Panc1 (cell line): ENCODE measurements at regions not wholly inside any gene's neighbourhood (a gene's known extent, or its start where the extent isn't known, plus 50 kb on each side); places are given as distances from the start of the nearest gene placed in this dataset.

ENCODE experiments used
- ATAC-seq: fragments of 200-7000 bp; cut with Tn5 transposase; 2 replicates; pipeline ENCODE4 v1.9.1; 2020; ENCODE audit warnings: mild to moderate bottlenecking, moderate library complexity
- BruUV-seq: library from RNA; stranded (reverse); fragments of 400-500 nt; replicated peaks from 2 replicates; lab custom pipeline; 2021; lab: Mats Ljungman, UMichigan
- CTCF ChIA-PET: fragments of 300-600 bp; sonication (Branson Sonifier 250); formaldehyde crosslinking; loops from one replicate; lab custom pipeline; 2022; ENCODE audit warnings: antibody characterized with exemption; lab: Charles Lee
- POLR2A ChIA-PET: fragments of 300-600 bp; sonication (Branson Sonifier 250); formaldehyde crosslinking; loops from one replicate; lab custom pipeline; 2022; ENCODE audit warnings: antibody characterized with exemption; lab: Charles Lee
- DNase-seq: peaks from one replicate; pipeline ENCODE4 v3.0.0-alpha.2; 2010; ENCODE audit warnings: low read depth, low spot score
- H3K27ac ChIP-seq: 2 replicates; pipeline ENCODE4 v1.5.1; 2011; ENCODE audit warnings: mild to moderate bottlenecking, low read length, inconsistent platforms
- H3K27me3 ChIP-seq: fragments of 200-500 bp; sonication (Bioruptor generic); 2 replicates; pipeline ENCODE4 v1.6.0; 2014; ENCODE audit warnings: low read length, inconsistent platforms; ENCODE audit not compliant: control insufficient read depth, insufficient read depth
- H3K36me3 ChIP-seq: fragments of 200-500 bp; sonication (Bioruptor generic); 2 replicates; pipeline ENCODE4 v1.5.1; 2014; ENCODE audit warnings: inconsistent platforms, mild to moderate bottlenecking, low read length, moderate library complexity; ENCODE audit not compliant: control insufficient read depth, insufficient read depth
- H3K4me1 ChIP-seq: 2 replicates; pipeline ENCODE4 v1.5.1; 2011; ENCODE audit warnings: inconsistent platforms, mild to moderate bottlenecking, low read length, moderate library complexity; ENCODE audit not compliant: control insufficient read depth, insufficient read depth
- H3K4me3 ChIP-seq, 2 experiments: 2 replicates each; pipeline ENCODE4 v1.5.1; 2011 to 2012; ENCODE audit warnings: low read depth in 2 of 2, low read length in 2 of 2, mild to moderate bottlenecking in 2 of 2, inconsistent platforms in 1 of 2, moderate library complexity in 1 of 2
- H3K9me3 ChIP-seq: fragments of 200-500 bp; sonication (Bioruptor generic); 2 replicates; pipeline ENCODE4 v1.5.1; 2014; ENCODE audit warnings: low read depth, mild to moderate bottlenecking, inconsistent platforms, low read length, moderate library complexity; ENCODE audit not compliant: control insufficient read depth, insufficient read depth
- POLR2AphosphoS5 ChIP-seq: IDR thresholded peaks from 2 replicates; pipeline ENCODE4 v1.6.1; 2012; ENCODE audit warnings: mild to moderate bottlenecking, low read depth, low read length, moderate library complexity
- REST ChIP-seq, 2 experiments: IDR thresholded peaks; 2 replicates each; pipeline ENCODE4 v1.6.1; 2011 to 2012; ENCODE audit warnings: low read depth in 2 of 2, control low read depth in 1 of 2, low read length in 1 of 2, mild to moderate bottlenecking in 1 of 2, moderate library complexity in 1 of 2; ENCODE audit not compliant: insufficient read depth in 1 of 2
- SIN3A ChIP-seq: IDR thresholded peaks from 2 replicates; pipeline ENCODE4 v1.6.1; 2012; ENCODE audit warnings: low read depth, mild to moderate bottlenecking, low read length, moderate library complexity, borderline replicate concordance; ENCODE audit not compliant: insufficient read depth
- TCF7L2 ChIP-seq: IDR thresholded peaks from 2 replicates; pipeline ENCODE4 v1.6.1; 2011; ENCODE audit warnings: mild to moderate bottlenecking, low read depth, low read length, inconsistent platforms
- in situ Hi-C: cut with HindIII; loops from 2 replicates; pipeline ENCODE4 v1.10.0; 2016; ENCODE audit warnings: low sequenced_read_pairs, low pct_unique_long_range_greater_than_20kb
- intact Hi-C: fragments of 100-400 bp; cut with micrococcal nuclease; formaldehyde crosslinking; loops from one replicate; pipeline ENCODE4 v1.10.0; 2022; ENCODE audit not compliant: unreplicated experiment
- TF ChIP-seq, protein P1 (sequence below): fragments of 450-650 bp; IDR thresholded peaks from 2 replicates; pipeline ENCODE4 v1.5.1; 2017; ENCODE audit warnings: mild to moderate bottlenecking

GRCh38 chr2:183665425-183665824 lies 541.2 kb downstream of the NUP35 start:
- Histone ChIP-seq H3K27me3 (no peaks in the 10 kb centered on the region), H3K27ac (no peak overlapping the region), H3K36me3 (no peaks in the 10 kb centered on the region), H3K4me1 (no peaks in the 10 kb centered on the region), H3K4me3 (no peak overlapping the region), H3K9me3 (no peaks in the 10 kb centered on the region)
- in situ Hi-C loops = no loop called here
- no peak for ATAC-seq
- intact Hi-C loops = no loop called here
- BruUV-seq = no TSS peak
- POLR2A ChIA-PET = no interaction called here
- TF ChIP-seq TCF7L2 (no peak), POLR2AphosphoS5 (no peak), REST (IDR thresholded peaks at IDR 0.05; ENCODE audit: insufficient read depth in 1 of 2, low read depth in 2 of 2, low read length in 1 of 2) (no peak), SIN3A (no peak)
- TF ChIP-seq, protein P1, sequence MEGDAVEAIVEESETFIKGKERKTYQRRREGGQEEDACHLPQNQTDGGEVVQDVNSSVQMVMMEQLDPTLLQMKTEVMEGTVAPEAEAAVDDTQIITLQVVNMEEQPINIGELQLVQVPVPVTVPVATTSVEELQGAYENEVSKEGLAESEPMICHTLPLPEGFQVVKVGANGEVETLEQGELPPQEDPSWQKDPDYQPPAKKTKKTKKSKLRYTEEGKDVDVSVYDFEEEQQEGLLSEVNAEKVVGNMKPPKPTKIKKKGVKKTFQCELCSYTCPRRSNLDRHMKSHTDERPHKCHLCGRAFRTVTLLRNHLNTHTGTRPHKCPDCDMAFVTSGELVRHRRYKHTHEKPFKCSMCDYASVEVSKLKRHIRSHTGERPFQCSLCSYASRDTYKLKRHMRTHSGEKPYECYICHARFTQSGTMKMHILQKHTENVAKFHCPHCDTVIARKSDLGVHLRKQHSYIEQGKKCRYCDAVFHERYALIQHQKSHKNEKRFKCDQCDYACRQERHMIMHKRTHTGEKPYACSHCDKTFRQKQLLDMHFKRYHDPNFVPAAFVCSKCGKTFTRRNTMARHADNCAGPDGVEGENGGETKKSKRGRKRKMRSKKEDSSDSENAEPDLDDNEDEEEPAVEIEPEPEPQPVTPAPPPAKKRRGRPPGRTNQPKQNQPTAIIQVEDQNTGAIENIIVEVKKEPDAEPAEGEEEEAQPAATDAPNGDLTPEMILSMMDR = no peak
- CTCF ChIA-PET = no interaction called here
- DNase-seq = no peak

- H3K27ac ChIP-seq = no peak overlapping the region
- ATAC-seq (no peak), DNase-seq (no peak)
- H3K36me3 ChIP-seq = no peaks in the 10 kb centered on the region
- ChIA-PET CTCF (no interaction called here), POLR2A (no interaction called here)
- H3K4me3 ChIP-seq = no peak overlapping the region
- in situ Hi-C loops = no loop called here
- no TSS peak for BruUV-seq
- H3K9me3 ChIP-seq = no peaks in the 10 kb centered on the region
- TF ChIP-seq TCF7L2 = no peak
- TF ChIP-seq, protein P1 = no peak
- no peak for TF ChIP-seq POLR2AphosphoS5
- TF ChIP-seq REST (IDR thresholded peaks at IDR 0.05; ENCODE audit: insufficient read depth in 1 of 2, low read depth in 2 of 2, low read length in 1 of 2) = no peak
- no peak for TF ChIP-seq SIN3A
- no peaks in the 10 kb centered on the region for H3K27me3 ChIP-seq
- no peaks in the 10 kb centered on the region for H3K4me1 ChIP-seq
- intact Hi-C loops = no loop called here
Observed at GRCh38 chr2:183666031-183666430, 541.8 kb downstream of the NUP35 start.
